Subcutaneous abdominal adipose tissue (tissue), 5 donors: ENCODE measurements at regions not wholly inside any gene's neighbourhood (a gene's known extent, or its start where the extent isn't known, plus 50 kb on each side); places are given as distances from the start of the nearest gene placed in this dataset.

Source experiments
- H3K27ac ChIP-seq: one replicate; pipeline ENCODE4 v1.7.0; 2013; ENCODE audit warnings: low read depth, mild to moderate bottlenecking, inconsistent platforms, low read length, moderate library complexity
- H3K27me3 ChIP-seq, 5 donors: one replicate each; pipeline ENCODE4 v1.7.0; 2013; ENCODE audit warnings: low read length in 5 of 5, inconsistent platforms in 1 of 5; ENCODE audit not compliant: control insufficient read depth in 5 of 5, insufficient read depth in 4 of 5
- H3K36me3 ChIP-seq, 5 donors: one replicate each; pipeline ENCODE4 v1.7.0; 2013; ENCODE audit warnings: low read length in 5 of 5; ENCODE audit not compliant: control insufficient read depth in 5 of 5, insufficient read depth in 5 of 5
- H3K4me1 ChIP-seq, 5 donors: one replicate each; pipeline ENCODE4 v1.7.0; 2013; ENCODE audit warnings: low read length in 5 of 5, mild to moderate bottlenecking in 3 of 5, moderate library complexity in 1 of 5; ENCODE audit not compliant: control insufficient read depth in 5 of 5, insufficient read depth in 5 of 5
- H3K4me3 ChIP-seq, 5 donors: one replicate each; pipeline ENCODE4 v1.7.0; 2013; ENCODE audit warnings: low read length in 5 of 5, low read depth in 1 of 5
- H3K9ac ChIP-seq, 5 donors: one replicate each; pipeline ENCODE4 v1.7.0; 2013; ENCODE audit warnings: low read length in 5 of 5, mild to moderate bottlenecking in 4 of 5, moderate library complexity in 3 of 5
- H3K9me3 ChIP-seq, 5 donors: one replicate each; pipeline ENCODE4 v1.7.0; 2013; ENCODE audit warnings: low read length in 5 of 5; ENCODE audit not compliant: control insufficient read depth in 5 of 5
- donor health status: healthy.
- donor health status: healthy.
- donor health status: healthy.
- donor health status: healthy.
- donor health status: healthy.

DNA sequence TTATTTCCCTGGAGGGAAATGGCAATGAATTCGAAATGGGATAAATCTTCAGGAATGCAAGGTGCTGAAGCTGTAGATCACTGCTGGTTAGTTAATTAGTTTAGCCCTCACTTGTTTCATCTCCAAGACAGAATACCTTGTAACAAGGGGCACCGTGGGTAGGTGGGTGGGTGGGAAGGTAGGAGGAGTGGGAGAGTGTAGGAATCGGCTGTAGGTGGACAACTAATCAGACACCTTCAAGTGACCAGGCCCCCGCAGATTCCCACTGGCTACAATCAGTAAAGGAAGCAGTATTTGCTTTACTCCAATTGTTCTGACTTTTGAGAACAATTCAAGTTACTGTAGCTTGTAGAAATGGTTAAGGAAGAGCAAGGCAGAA, 293.7 kb downstream of the TLE1 start:
- Histone ChIP-seq H3K27ac (no peak overlapping the region), H3K9ac (no peak overlapping the region), H3K27me3 (peaks cover 0 to 4% (median 0%) of the 10 kb centered on the region in 5 donors), H3K36me3 (no peaks in the 10 kb centered on the region), H3K9me3 (no peaks in the 10 kb centered on the region), H3K4me1 (peaks cover 0 to 14% (median 13%) of the 10 kb centered on the region in 5 donors), H3K4me3 (no peak overlapping the region)

- no peak overlapping the region for H3K27ac ChIP-seq
- H3K4me3 ChIP-seq = no peak overlapping the region
- no peak overlapping the region for H3K9ac ChIP-seq
- no peaks in the 10 kb centered on the region for H3K36me3 ChIP-seq
- peaks cover 0 to 16% (median 14%) of the 10 kb centered on the region in 5 donors for H3K4me1 ChIP-seq
- no peaks in the 10 kb centered on the region for H3K9me3 ChIP-seq
- H3K27me3 ChIP-seq = peaks cover 0 to 4% (median 0%) of the 10 kb centered on the region in 5 donors
These were observed 294.3 kb downstream of the TLE1 start for GRCh38 chr9:81394881-81395675.

DNA sequence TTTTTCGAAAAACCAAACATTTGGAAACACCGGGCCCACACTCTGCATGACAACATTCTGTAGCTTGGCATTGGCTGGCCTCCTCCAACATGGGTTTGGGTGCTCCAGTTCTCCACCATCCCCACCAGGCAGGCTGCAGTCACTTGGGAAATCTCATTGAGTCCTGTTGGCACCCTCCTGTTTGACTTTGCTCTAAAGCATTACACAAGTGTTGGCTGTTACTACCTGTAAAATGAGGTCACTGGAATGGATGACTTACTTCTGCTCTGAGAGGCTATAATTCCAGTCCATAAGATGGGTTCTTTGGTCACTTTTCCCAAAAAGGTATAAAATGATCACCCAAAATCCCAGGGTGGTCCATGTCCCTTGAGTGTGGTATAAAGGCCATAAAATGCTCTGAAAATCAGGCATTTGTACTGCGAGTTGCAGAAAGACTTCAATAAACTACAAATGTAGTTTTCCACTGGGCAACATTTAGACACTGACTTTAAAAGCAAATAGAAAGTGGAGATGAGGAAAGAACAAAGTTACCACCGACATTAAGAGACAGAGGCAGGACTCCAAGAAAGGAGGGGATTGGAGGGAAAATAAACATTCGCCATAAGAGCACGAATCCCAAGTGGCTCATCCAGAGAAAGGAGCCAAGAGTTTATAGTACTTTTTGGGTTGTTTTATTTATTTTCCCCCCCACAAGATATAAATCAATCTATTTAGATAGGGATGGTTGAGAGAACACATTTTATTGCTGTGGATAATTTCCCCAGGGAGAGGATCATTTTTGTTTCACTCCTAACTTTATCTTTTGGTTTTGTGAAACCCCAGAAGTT, 295.1 kb downstream of the TLE1 start:
- no peak overlapping the region for H3K4me3 ChIP-seq
- no peak overlapping the region for H3K27ac ChIP-seq
- no peaks in the 10 kb centered on the region for H3K36me3 ChIP-seq
- no peaks in the 10 kb centered on the region for H3K9me3 ChIP-seq
- H3K9ac ChIP-seq = no peak overlapping the region
- peaks cover 0 to 4% (median 0%) of the 10 kb centered on the region in 5 donors for H3K27me3 ChIP-seq
- H3K4me1 ChIP-seq = peaks cover 0 to 22% (median 20%) of the 10 kb centered on the region in 5 donors

DNA sequence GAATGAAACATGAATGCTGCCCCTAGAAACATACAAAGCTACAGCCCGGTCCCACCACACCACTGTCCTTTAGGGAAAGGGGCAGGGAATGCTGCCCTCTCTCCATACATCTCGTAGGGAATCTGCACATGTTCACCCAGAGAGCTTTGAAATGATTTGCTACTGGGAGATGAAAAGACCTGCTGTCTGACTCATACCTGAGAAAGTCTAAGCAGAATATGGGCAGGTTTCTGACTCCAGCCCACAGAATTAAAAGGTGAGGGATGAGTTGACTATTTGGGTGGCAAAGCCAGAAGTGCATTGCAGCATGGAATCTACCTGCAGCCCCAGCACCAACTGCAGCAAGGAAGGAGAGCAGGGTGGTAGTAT, 297.9 kb downstream of the TLE1 start:
- H3K9ac ChIP-seq = no peak overlapping the region

GRCh38 chr9:81390792-81391456, 298.4 kb downstream of the TLE1 start:
- Histone ChIP-seq H3K27ac (no peak overlapping the region), H3K27me3 (no peaks in the 10 kb centered on the region), H3K9me3 (no peaks in the 10 kb centered on the region), H3K4me1 (peaks cover 0 to 29% (median 21%) of the 10 kb centered on the region in 5 donors), H3K36me3 (no peaks in the 10 kb centered on the region), H3K4me3 (no peak overlapping the region), H3K9ac (no peak overlapping the region)

More for the DNA sequence above, 297.9 kb downstream of the TLE1 start:
- H3K9me3 ChIP-seq = no peaks in the 10 kb centered on the region
- peaks cover 0 to 29% (median 21%) of the 10 kb centered on the region in 5 donors for H3K4me1 ChIP-seq
- H3K27me3 ChIP-seq = no peaks in the 10 kb centered on the region
- H3K4me3 ChIP-seq = no peak overlapping the region
- H3K27ac ChIP-seq = no peak overlapping the region
- H3K36me3 ChIP-seq = no peaks in the 10 kb centered on the region

GRCh38 chr9:81389569-81389993, 299.8 kb downstream of the TLE1 start:
- Histone ChIP-seq H3K27me3 (no peaks in the 10 kb centered on the region), H3K9ac (no peak overlapping the region), H3K27ac (no peak overlapping the region), H3K4me3 (no peak overlapping the region), H3K4me1 (peaks cover 0 to 22% (median 16%) of the 10 kb centered on the region in 5 donors), H3K9me3 (no peaks in the 10 kb centered on the region), H3K36me3 (no peaks in the 10 kb centered on the region)

DNA sequence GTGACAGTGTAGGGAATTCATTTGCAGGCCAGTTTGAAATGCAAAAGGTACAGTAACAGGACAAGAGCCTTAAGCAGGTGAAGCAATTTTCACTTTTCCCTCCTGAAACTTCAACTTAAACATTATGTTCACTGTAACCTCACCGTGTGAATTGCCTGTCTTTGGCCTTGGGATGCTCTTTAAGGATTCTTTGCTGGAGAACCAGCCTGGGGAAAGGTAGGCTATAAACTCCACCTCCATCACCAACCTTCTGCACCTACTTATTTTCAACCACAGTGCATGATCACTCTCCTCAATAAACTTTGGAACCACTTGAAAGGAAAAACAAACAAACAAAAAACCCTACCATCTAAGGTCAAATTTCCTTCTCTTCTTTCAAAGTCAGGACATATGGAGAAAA, 300.5 kb downstream of the TLE1 start:
- H3K9me3 ChIP-seq = no peaks in the 10 kb centered on the region
- H3K27me3 ChIP-seq = no peaks in the 10 kb centered on the region
- no peak overlapping the region for H3K4me3 ChIP-seq
- peaks cover 0 to 15% (median 9%) of the 10 kb centered on the region in 5 donors for H3K4me1 ChIP-seq
- H3K9ac ChIP-seq = no peak overlapping the region
- no peak overlapping the region for H3K27ac ChIP-seq
- H3K36me3 ChIP-seq = no peaks in the 10 kb centered on the region

GRCh38 chr9:81387360-81388106, 301.8 kb downstream of the TLE1 start:
- no peak overlapping the region for H3K9ac ChIP-seq
- no peak overlapping the region for H3K4me3 ChIP-seq
- no peaks in the 10 kb centered on the region for H3K36me3 ChIP-seq
- no peak overlapping the region for H3K27ac ChIP-seq
- H3K4me1 ChIP-seq = peaks cover 0 to 15% (median 8%) of the 10 kb centered on the region in 5 donors
- H3K9me3 ChIP-seq = no peaks in the 10 kb centered on the region
- H3K27me3 ChIP-seq = no peaks in the 10 kb centered on the region

DNA sequence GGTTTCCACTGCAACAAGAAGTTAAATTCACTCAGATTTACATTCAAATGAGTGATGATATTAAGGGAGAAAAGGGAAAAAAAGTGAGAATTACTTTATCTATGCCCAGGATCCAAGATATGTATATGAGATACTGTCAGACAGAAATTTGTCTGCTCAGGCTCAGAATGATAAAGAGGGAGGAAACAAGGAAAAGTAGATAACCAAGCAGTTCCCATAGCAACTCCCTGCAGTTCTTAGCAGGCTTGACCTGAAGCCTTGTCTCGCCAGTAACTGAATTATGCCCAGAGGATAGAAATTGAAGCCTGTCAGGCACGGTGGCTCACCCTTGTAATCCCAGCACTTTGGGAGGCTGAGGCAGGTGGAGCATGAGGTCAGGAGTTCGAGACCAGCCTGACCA, 304.4 kb downstream of the TLE1 start:
- no peak overlapping the region for H3K27ac ChIP-seq
- H3K9ac ChIP-seq = no peak overlapping the region
- peaks cover 0 to 15% (median 8%) of the 10 kb centered on the region in 5 donors for H3K4me1 ChIP-seq
- no peaks in the 10 kb centered on the region for H3K9me3 ChIP-seq
- H3K27me3 ChIP-seq = no peaks in the 10 kb centered on the region
- H3K36me3 ChIP-seq = no peaks in the 10 kb centered on the region
- no peak overlapping the region for H3K4me3 ChIP-seq
